ENCODE measurements at regions not wholly inside any gene's neighbourhood (a gene's known extent, or its start where the extent isn't known, plus 50 kb on each side); places are given as distances from the start of the nearest gene placed in this dataset.

DNA sequence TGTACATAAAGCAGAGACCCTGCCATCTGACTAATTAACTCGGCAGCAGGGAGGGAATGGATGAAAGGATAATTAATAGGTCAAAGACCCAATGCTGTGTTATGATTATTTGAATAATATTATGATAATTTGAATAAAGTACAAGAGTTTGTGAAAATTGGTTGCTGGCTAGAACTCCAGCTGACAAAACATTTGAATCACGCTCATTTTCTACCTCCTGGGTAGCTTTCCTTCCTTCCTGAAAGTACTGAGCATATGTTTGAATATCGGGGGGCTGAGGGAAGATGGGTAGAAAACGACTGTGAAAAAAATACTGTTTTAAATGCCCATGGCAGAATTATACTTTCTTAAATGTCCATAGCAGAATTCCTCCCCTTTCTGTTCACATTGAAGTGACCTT lies 243.6 kb upstream of the RBMS1 start:
- Histone ChIP-seq H4K20me1 (ENCODE audit: insufficient read depth, low read length) (no peaks in the 10 kb centered on the region), H3K4me2 (ENCODE audit: low read length) (no peak overlapping the region), H3K9me2 (ENCODE audit: low read depth, low read length) (no peaks in the 10 kb centered on the region), H3F3A (ENCODE audit: insufficient read depth, low read length) (no peaks in the 10 kb centered on the region), H3K4me3 (ENCODE audit: low read depth, low read length, poor library complexity, severe bottlenecking) (no peak overlapping the region), H2AFZ (ENCODE audit: low read length) (no peak overlapping the region), H3K27ac (ENCODE audit: low read depth, low read length, poor library complexity, severe bottlenecking) (no peak overlapping the region), H3K9me3 (ENCODE audit: low read length) (no peaks in the 10 kb centered on the region), H3K79me2 (ENCODE audit: insufficient read depth, low read length) (no peaks in the 10 kb centered on the region), H3K27me3 (ENCODE audit: insufficient read depth, low read length) (no peaks in the 10 kb centered on the region), H3K36me3 (ENCODE audit: insufficient read depth, low read length) (no peaks in the 10 kb centered on the region), H3K9ac (ENCODE audit: low read length) (no peak overlapping the region), H3K4me1 (ENCODE audit: insufficient read depth, low read length, severe bottlenecking) (no peaks in the 10 kb centered on the region)
- TF ChIP-seq EZH2 (IDR thresholded peaks at IDR 0.05; ENCODE audit: borderline replicate concordance, low read length) (no peak), CTCF (IDR thresholded peaks at IDR 0.05; ENCODE audit: low read length) (no peak)

DNA sequence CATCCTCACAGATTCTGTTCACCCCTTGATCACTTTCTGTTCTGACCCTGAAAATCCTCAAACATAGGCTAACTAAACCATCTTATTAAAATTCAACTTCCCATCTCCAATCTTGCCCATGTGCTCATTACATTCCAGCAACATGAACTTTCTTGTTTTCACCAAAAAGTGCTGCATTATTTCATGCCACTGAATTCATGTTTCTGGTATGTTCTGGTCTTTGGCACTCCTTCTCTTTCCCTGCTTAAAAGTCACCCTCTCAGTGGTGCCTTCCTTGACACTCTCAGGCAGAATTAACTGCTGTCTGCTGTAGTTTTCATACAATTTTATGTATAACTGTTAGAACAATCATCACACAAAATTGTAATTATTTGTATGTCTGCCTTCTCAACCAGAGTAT lies 247.7 kb upstream of the RBMS1 start:
- H3K4me2 ChIP-seq (ENCODE audit: low read length): no peak overlapping the region

DNA sequence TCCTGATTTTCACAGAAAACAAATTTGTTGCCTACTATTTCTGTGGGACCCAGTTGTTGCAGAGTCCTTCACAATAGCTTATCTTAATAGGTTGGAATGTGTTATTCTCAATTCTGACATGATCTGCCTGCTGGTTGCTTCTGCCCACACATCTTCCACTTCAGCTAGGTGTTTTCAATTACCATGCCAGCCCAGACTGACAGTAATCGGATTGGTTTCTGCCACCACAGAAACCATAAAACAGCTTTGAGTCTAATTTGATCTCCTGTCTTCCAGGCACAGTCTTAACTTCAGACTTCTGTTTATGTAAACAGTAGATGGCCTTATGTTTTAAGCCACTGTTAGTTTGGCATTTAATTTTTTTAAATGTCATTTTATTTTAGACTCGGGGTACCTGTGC lies 248.2 kb upstream of the RBMS1 start:
- H3K4me3 ChIP-seq (ENCODE audit: low read depth, low read length, poor library complexity, severe bottlenecking): no peak overlapping the region
- TF ChIP-seq EZH2 (IDR thresholded peaks at IDR 0.05; ENCODE audit: borderline replicate concordance, low read length) (no peak), CTCF (IDR thresholded peaks at IDR 0.05; ENCODE audit: low read length) (no peak)
- no peaks in the 10 kb centered on the region for H3K79me2 ChIP-seq (ENCODE audit: insufficient read depth, low read length)
- H4K20me1 ChIP-seq (ENCODE audit: insufficient read depth, low read length): no peaks in the 10 kb centered on the region
- no peaks in the 10 kb centered on the region for H3F3A ChIP-seq (ENCODE audit: insufficient read depth, low read length)
- no peaks in the 10 kb centered on the region for H3K27me3 ChIP-seq (ENCODE audit: insufficient read depth, low read length)
- no peaks in the 10 kb centered on the region for H3K9me2 ChIP-seq (ENCODE audit: low read depth, low read length)
- H3K27ac ChIP-seq (ENCODE audit: low read depth, low read length, poor library complexity, severe bottlenecking): no peak overlapping the region
- H3K9ac ChIP-seq (ENCODE audit: low read length): no peak overlapping the region
- no peak overlapping the region for H2AFZ ChIP-seq (ENCODE audit: low read length)
- H3K9me3 ChIP-seq (ENCODE audit: low read length): no peaks in the 10 kb centered on the region
- H3K4me2 ChIP-seq (ENCODE audit: low read length): no peak overlapping the region
- H3K36me3 ChIP-seq (ENCODE audit: insufficient read depth, low read length): no peaks in the 10 kb centered on the region
- no peaks in the 10 kb centered on the region for H3K4me1 ChIP-seq (ENCODE audit: insufficient read depth, low read length, severe bottlenecking)

More for the DNA sequence above, 247.7 kb upstream of the RBMS1 start:
- H4K20me1 ChIP-seq (ENCODE audit: insufficient read depth, low read length): no peaks in the 10 kb centered on the region
- H3K36me3 ChIP-seq (ENCODE audit: insufficient read depth, low read length): no peaks in the 10 kb centered on the region
- H3K4me3 ChIP-seq (ENCODE audit: low read depth, low read length, poor library complexity, severe bottlenecking): no peak overlapping the region
- TF ChIP-seq CTCF (IDR thresholded peaks at IDR 0.05; ENCODE audit: low read length): no peak
- TF ChIP-seq EZH2 (IDR thresholded peaks at IDR 0.05; ENCODE audit: borderline replicate concordance, low read length): no peak
- H3K79me2 ChIP-seq (ENCODE audit: insufficient read depth, low read length): no peaks in the 10 kb centered on the region
- no peaks in the 10 kb centered on the region for H3K9me3 ChIP-seq (ENCODE audit: low read length)
- H3F3A ChIP-seq (ENCODE audit: insufficient read depth, low read length): no peaks in the 10 kb centered on the region
- H3K9ac ChIP-seq (ENCODE audit: low read length): no peak overlapping the region
- no peak overlapping the region for H2AFZ ChIP-seq (ENCODE audit: low read length)
- H3K9me2 ChIP-seq (ENCODE audit: low read depth, low read length): no peaks in the 10 kb centered on the region
- no peaks in the 10 kb centered on the region for H3K27me3 ChIP-seq (ENCODE audit: insufficient read depth, low read length)
- no peak overlapping the region for H3K27ac ChIP-seq (ENCODE audit: low read depth, low read length, poor library complexity, severe bottlenecking)
- H3K4me1 ChIP-seq (ENCODE audit: insufficient read depth, low read length, severe bottlenecking): no peaks in the 10 kb centered on the region
